ENCODE measurements at regions not wholly inside any gene's neighbourhood (a gene's known extent, or its start where the extent isn't known, plus 50 kb on each side); places are given as distances from the start of the nearest gene placed in this dataset.

GRCh38 chr11:23563591-23563990 lies 703.3 kb upstream of the CCDC179 start:
- ATAC-seq: no peak
- no peak overlapping the region for H3K4me3 ChIP-seq
- no peaks in the 10 kb centered on the region for H3K4me1 ChIP-seq (ENCODE audit: low read depth)
- intact Hi-C loops (cut with DNase I, micrococcal nuclease): no loop called here
- no peaks in the 10 kb centered on the region for H3K36me3 ChIP-seq (ENCODE audit: low read depth)
- no peak for TF ChIP-seq CTCF (IDR thresholded peaks at IDR 0.05)
- H3K9me3 ChIP-seq: no peaks in the 10 kb centered on the region
- DNase-seq: no peak

GRCh38 chr11:23564370-23564769 lies 704.1 kb upstream of the CCDC179 start:
- DNase-seq (no peak), ATAC-seq (no peak)
- peaks cover 3% of the 10 kb centered on the region for H3K4me1 ChIP-seq (ENCODE audit: low read depth)
- H3K9me3 ChIP-seq: no peaks in the 10 kb centered on the region
- TF ChIP-seq CTCF (IDR thresholded peaks at IDR 0.05): no peak
- intact Hi-C loops (cut with DNase I, micrococcal nuclease): no loop called here
- no peak overlapping the region for H3K4me3 ChIP-seq
- no peaks in the 10 kb centered on the region for H3K36me3 ChIP-seq (ENCODE audit: low read depth)

GRCh38 chr11:23569134-23569533 lies 708.9 kb upstream of the CCDC179 start:
- Histone ChIP-seq H3K36me3 (ENCODE audit: low read depth) (no peaks in the 10 kb centered on the region), H3K4me3 (no peak overlapping the region), H3K9me3 (no peaks in the 10 kb centered on the region), H3K4me1 (ENCODE audit: low read depth) (peaks cover 3% of the 10 kb centered on the region)
- intact Hi-C loops (cut with DNase I, micrococcal nuclease): no loop called here
- no peak for DNase-seq
- no peak for TF ChIP-seq CTCF (IDR thresholded peaks at IDR 0.05)
- no peak for ATAC-seq

- no peaks in the 10 kb centered on the region for H3K36me3 ChIP-seq (ENCODE audit: low read depth)
- no peaks in the 10 kb centered on the region for H3K9me3 ChIP-seq
- no peak for ATAC-seq
- no peak for DNase-seq
- intact Hi-C loops (cut with DNase I, micrococcal nuclease): no loop called here
- no peak for TF ChIP-seq CTCF (IDR thresholded peaks at IDR 0.05)
- H3K4me1 ChIP-seq (ENCODE audit: low read depth): peaks cover 3% of the 10 kb centered on the region
- no peak overlapping the region for H3K4me3 ChIP-seq
These were observed 709.3 kb upstream of the CCDC179 start for GRCh38 chr11:23569547-23569946.

GRCh38 chr11:23570828-23571227 lies 710.6 kb upstream of the CCDC179 start:
- H3K9me3 ChIP-seq: no peaks in the 10 kb centered on the region
- intact Hi-C loops (cut with DNase I, micrococcal nuclease): no loop called here
- no peak for DNase-seq
- no peak overlapping the region for H3K4me3 ChIP-seq
- no peaks in the 10 kb centered on the region for H3K36me3 ChIP-seq (ENCODE audit: low read depth)
- TF ChIP-seq CTCF (IDR thresholded peaks at IDR 0.05): no peak
- peaks cover 3% of the 10 kb centered on the region for H3K4me1 ChIP-seq (ENCODE audit: low read depth)
- no peak for ATAC-seq

GRCh38 chr11:23573429-23573828 lies 713.2 kb upstream of the CCDC179 start:
- DNase-seq (no peak), ATAC-seq (no peak)
- Histone ChIP-seq H3K4me3 (no peak overlapping the region), H3K36me3 (ENCODE audit: low read depth) (no peaks in the 10 kb centered on the region), H3K4me1 (ENCODE audit: low read depth) (peaks cover 3% of the 10 kb centered on the region), H3K9me3 (no peaks in the 10 kb centered on the region)
- TF ChIP-seq CTCF (IDR thresholded peaks at IDR 0.05): no peak
- intact Hi-C loops (cut with DNase I, micrococcal nuclease): no loop called here
